ENCODE measurements at regions not wholly inside any gene's neighbourhood (a gene's known extent, or its start where the extent isn't known, plus 50 kb on each side); places are given as distances from the start of the nearest gene placed in this dataset.

DNA sequence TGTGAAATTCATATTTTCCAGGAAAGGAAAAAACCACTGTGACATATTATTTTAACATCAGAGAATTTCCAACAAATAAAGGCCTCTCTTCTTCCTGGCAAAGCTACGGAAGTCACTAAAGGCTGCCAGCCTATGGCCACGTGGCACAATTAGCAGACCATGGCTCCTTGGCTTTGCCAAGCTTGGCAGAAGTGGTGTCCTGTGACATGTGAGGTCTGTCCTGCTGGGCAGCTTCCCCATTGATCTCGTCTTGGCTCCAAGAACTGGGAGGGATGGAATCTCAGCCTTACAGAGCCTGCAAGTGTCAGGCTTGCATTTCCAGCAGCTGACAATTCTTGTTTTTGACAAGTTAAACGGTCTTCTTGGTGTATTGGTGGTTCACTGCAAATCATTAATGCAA is 226.9 kb upstream of the THSD7B start:
- H3K4me1 ChIP-seq = no peaks in the 10 kb centered on the region
- no peak overlapping the region for H3K27ac ChIP-seq
- H3K9me3 ChIP-seq = no peaks in the 10 kb centered on the region
- WGBS = 56% methylated on average over 4 of the region's 4 CpGs
- H3K36me3 ChIP-seq = no peaks in the 10 kb centered on the region
- H3K4me3 ChIP-seq = no peak overlapping the region
- H3K27me3 ChIP-seq = no peaks in the 10 kb centered on the region
- TF ChIP-seq POLR2A (IDR thresholded peaks at IDR 0.05) (no peak), POLR2AphosphoS5 (IDR thresholded peaks at IDR 0.05) (no peak), EP300 (IDR thresholded peaks at IDR 0.05) (no peak), CTCF (IDR thresholded peaks at IDR 0.05) (no peak)
- DNase-seq (ENCODE audit: low spot score in 2 of 2) = no peak

- TF ChIP-seq CTCF (IDR thresholded peaks at IDR 0.05) (no peak), EP300 (IDR thresholded peaks at IDR 0.05) (no peak), POLR2AphosphoS5 (IDR thresholded peaks at IDR 0.05) (no peak), POLR2A (IDR thresholded peaks at IDR 0.05) (no peak)
- H3K36me3 ChIP-seq = no peaks in the 10 kb centered on the region
- H3K9me3 ChIP-seq = no peaks in the 10 kb centered on the region
- no peak for DNase-seq (ENCODE audit: low spot score in 2 of 2)
- H3K27ac ChIP-seq = no peak overlapping the region
- WGBS = 54% methylated on average over 3 of the region's 3 CpGs
- H3K4me1 ChIP-seq = no peaks in the 10 kb centered on the region
- H3K27me3 ChIP-seq = no peaks in the 10 kb centered on the region
- H3K4me3 ChIP-seq = no peak overlapping the region
Observed at GRCh38 chr2:136534811-136535210, 230.5 kb upstream of the THSD7B start.

DNA sequence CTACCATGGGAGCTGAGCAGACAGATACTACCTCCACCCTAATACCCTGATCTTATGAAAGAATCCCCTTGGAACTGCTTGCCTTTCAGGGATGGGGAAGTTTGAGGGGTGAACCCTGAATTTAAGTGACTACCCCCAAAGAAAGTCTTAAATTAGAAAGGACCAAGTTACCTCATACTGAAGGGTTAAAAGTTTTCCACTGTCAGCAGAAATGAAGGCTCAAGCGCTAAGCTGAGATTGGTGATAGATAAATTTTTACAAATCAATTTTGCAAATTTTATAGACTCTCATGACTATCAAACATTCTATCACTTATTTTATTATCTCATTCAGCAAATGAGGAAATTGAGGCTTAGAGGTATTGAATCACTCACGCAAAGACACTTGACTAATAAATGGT is 233.2 kb upstream of the THSD7B start:
- TF ChIP-seq CTCF (IDR thresholded peaks at IDR 0.05) (no peak), EP300 (IDR thresholded peaks at IDR 0.05) (no peak), POLR2AphosphoS5 (IDR thresholded peaks at IDR 0.05) (no peak), POLR2A (IDR thresholded peaks at IDR 0.05) (no peak)
- Histone ChIP-seq H3K4me3 (no peak overlapping the region), H3K27me3 (no peaks in the 10 kb centered on the region), H3K27ac (no peak overlapping the region), H3K9me3 (no peaks in the 10 kb centered on the region), H3K4me1 (no peaks in the 10 kb centered on the region), H3K36me3 (no peaks in the 10 kb centered on the region)
- no peak for DNase-seq (ENCODE audit: low spot score in 2 of 2)
- 86% methylated on average over 2 of the region's 2 CpGs for WGBS

DNA sequence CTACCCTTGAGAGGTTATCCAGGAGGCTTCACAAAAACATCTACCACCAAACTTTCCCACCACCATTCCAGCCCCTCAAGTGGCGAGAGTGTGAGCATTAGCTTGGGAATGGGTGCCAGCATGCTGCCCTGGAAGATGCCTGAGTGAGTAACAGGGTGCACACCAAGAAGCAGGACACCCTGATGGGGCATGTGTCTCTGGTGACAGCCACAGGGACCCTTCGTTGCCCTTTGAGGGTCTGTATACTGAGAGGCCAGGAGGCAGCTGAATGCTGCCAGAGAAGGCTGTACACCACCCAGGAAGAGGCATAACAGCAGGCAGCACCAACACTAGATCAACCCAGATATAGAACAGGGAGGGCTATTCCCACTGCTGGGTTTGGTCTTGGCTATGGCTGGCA is 233.6 kb upstream of the THSD7B start:
- Histone ChIP-seq H3K9me3 (no peaks in the 10 kb centered on the region), H3K36me3 (no peaks in the 10 kb centered on the region), H3K4me1 (no peaks in the 10 kb centered on the region), H3K27ac (no peak overlapping the region), H3K27me3 (no peaks in the 10 kb centered on the region), H3K4me3 (no peak overlapping the region)
- TF ChIP-seq POLR2AphosphoS5 (IDR thresholded peaks at IDR 0.05) (no peak), POLR2A (IDR thresholded peaks at IDR 0.05) (no peak), CTCF (IDR thresholded peaks at IDR 0.05) (no peak), EP300 (IDR thresholded peaks at IDR 0.05) (no peak)
- no peak for DNase-seq (ENCODE audit: low spot score in 2 of 2)
- 45% methylated on average over 2 of the region's 2 CpGs for WGBS

- H3K36me3 ChIP-seq = no peaks in the 10 kb centered on the region
- no peak for DNase-seq (ENCODE audit: low spot score in 2 of 2)
Observed at GRCh38 chr2:136530146-136530545, 235.2 kb upstream of the THSD7B start.

More at GRCh38 chr2:136530146-136530545, 235.2 kb upstream of the THSD7B start:
- Histone ChIP-seq H3K27ac (no peak overlapping the region), H3K27me3 (no peaks in the 10 kb centered on the region), H3K4me1 (no peaks in the 10 kb centered on the region), H3K9me3 (no peaks in the 10 kb centered on the region), H3K4me3 (no peak overlapping the region)
- TF ChIP-seq CTCF (IDR thresholded peaks at IDR 0.05) (no peak), POLR2A (IDR thresholded peaks at IDR 0.05) (no peak), EP300 (IDR thresholded peaks at IDR 0.05) (no peak), POLR2AphosphoS5 (IDR thresholded peaks at IDR 0.05) (no peak)
